Osteoblast (primary cell): ENCODE measurements at regions not wholly inside any gene's neighbourhood (a gene's known extent, or its start where the extent isn't known, plus 50 kb on each side); places are given as distances from the start of the nearest gene placed in this dataset.

Experiments
- DNase-seq: peaks from one replicate; pipeline ENCODE4 v3.0.0; 2011; ENCODE audit warnings: low spot score, mixed read lengths; ENCODE audit not compliant: insufficient read length; ENCODE audit errors: missing footprints
- H2AFZ ChIP-seq: 2 replicates; pipeline ENCODE4 v1.6.0; 2011; ENCODE audit warnings: mild to moderate bottlenecking, low read length
- H3K27ac ChIP-seq: 2 replicates; pipeline ENCODE4 v1.5.1; 2011; ENCODE audit warnings: mild to moderate bottlenecking, low read depth, low read length, moderate library complexity
- H3K27me3 ChIP-seq: 2 replicates; pipeline ENCODE4 v1.6.0; 2012; ENCODE audit warnings: mild to moderate bottlenecking, control low read depth, inconsistent platforms, low read length, moderate library complexity; ENCODE audit not compliant: insufficient read depth
- H3K36me3 ChIP-seq: 2 replicates; pipeline ENCODE4 v1.5.1; 2011; ENCODE audit warnings: mild to moderate bottlenecking, low read length, control low read depth, moderate library complexity; ENCODE audit not compliant: insufficient read depth
- H3K4me1 ChIP-seq: 2 replicates; pipeline ENCODE4 v1.5.1; 2011; ENCODE audit warnings: mild to moderate bottlenecking, low read length, control low read depth, moderate library complexity; ENCODE audit not compliant: insufficient read depth
- H3K4me2 ChIP-seq: 2 replicates; pipeline ENCODE4 v1.6.0; 2011; ENCODE audit warnings: mild to moderate bottlenecking, low read length; ENCODE audit not compliant: insufficient read depth
- H3K4me3 ChIP-seq: fragments of 200-600 bp; sonication (generic); 3 replicates; pipeline ENCODE4 v1.5.1; 2012; ENCODE audit warnings: mild to moderate bottlenecking, low read length, inconsistent platforms; ENCODE audit not compliant: insufficient read depth
- H3K79me2 ChIP-seq: 2 replicates; pipeline ENCODE4 v1.6.0; 2012; ENCODE audit warnings: mild to moderate bottlenecking, low read length, control low read depth, inconsistent platforms; ENCODE audit not compliant: insufficient read depth
- H3K9me3 ChIP-seq: 2 replicates; pipeline ENCODE4 v1.5.1; 2011; ENCODE audit warnings: low read depth, low read length, control low read depth
- H4K20me1 ChIP-seq: 2 replicates; pipeline ENCODE4 v1.6.0; 2012; ENCODE audit warnings: mild to moderate bottlenecking, low read length, control low read depth; ENCODE audit not compliant: insufficient read depth
- TF ChIP-seq, protein P1 (sequence below): IDR thresholded peaks from 2 replicates; pipeline ENCODE4 v1.5.1; 2011; ENCODE audit warnings: mild to moderate bottlenecking, low read depth, low read length, moderate library complexity; ENCODE audit errors: extremely low read depth

DNA sequence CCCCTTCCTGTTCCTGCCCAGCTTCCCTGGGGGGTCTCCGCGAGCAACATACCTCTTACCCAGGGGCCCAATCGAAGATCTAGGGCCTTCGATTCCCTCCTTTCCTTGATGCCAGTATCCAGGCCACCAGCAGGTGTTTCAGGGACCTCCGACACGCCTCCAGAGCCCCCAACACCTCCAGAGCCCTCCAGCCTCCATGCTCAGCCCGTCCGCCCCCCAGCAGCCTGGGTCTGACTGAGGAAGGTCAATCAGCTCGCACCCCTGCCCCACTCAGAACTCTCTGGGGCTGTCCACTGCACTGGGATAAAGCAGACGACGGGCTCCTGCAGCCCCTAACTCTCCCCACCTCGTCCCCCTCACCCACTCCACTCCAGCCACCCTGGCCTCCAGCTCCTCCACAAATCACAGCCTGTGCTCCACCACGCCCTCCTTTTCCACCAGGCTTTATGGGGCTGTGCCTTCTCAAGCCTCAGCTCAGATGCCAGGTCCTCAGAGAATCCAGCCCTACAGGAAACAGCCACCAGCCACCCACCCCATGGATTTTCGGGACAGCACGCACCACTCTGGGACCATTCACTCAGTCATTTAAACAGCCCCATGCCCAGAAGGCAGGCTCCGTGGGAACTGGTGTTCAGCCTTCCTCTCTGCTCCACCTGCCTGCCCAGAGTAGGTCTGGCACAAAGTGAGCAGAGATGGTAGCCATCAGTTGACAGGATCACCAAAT is 247.1 kb downstream of the RBFOX3 start:
- H3K4me1 ChIP-seq: no peaks in the 10 kb centered on the region
- TF ChIP-seq, protein P1, sequence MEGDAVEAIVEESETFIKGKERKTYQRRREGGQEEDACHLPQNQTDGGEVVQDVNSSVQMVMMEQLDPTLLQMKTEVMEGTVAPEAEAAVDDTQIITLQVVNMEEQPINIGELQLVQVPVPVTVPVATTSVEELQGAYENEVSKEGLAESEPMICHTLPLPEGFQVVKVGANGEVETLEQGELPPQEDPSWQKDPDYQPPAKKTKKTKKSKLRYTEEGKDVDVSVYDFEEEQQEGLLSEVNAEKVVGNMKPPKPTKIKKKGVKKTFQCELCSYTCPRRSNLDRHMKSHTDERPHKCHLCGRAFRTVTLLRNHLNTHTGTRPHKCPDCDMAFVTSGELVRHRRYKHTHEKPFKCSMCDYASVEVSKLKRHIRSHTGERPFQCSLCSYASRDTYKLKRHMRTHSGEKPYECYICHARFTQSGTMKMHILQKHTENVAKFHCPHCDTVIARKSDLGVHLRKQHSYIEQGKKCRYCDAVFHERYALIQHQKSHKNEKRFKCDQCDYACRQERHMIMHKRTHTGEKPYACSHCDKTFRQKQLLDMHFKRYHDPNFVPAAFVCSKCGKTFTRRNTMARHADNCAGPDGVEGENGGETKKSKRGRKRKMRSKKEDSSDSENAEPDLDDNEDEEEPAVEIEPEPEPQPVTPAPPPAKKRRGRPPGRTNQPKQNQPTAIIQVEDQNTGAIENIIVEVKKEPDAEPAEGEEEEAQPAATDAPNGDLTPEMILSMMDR: no peak
- no peaks in the 10 kb centered on the region for H3K79me2 ChIP-seq
- H3K27ac ChIP-seq: no peak overlapping the region
- no peaks in the 10 kb centered on the region for H3K36me3 ChIP-seq
- no peaks in the 10 kb centered on the region for H4K20me1 ChIP-seq
- no peaks in the 10 kb centered on the region for H3K9me3 ChIP-seq
- no peak overlapping the region for H3K4me3 ChIP-seq
- no peak overlapping the region for H3K4me2 ChIP-seq
- DNase-seq: peak; percentile 62
- no peak overlapping the region for H2AFZ ChIP-seq
- peaks cover 16% of the 10 kb centered on the region for H3K27me3 ChIP-seq

DNA sequence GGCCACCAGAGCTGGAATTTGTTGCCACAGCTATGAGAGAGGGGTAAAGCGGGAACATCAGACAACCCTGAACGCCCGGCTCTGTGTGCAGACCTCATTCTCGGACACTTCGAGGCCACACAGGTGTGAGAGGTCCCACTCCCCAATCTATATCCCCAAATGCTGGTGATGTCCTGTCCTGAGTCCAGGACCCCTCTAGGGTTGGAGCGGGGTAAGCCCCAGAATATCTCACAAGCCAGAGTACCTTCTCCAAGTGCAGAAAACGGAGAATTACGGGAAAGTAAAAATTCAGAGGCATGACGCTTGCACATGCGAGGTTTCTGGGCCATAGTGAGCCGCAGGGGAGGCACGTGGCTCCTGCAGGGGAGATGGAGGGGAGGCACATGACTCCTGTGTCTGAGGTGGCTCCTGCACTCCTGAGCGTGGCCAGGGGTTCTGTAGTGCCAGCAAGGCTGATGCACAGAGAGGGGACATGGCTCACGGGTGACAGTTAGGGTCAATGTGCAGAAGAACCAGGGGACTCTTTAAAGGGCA is 248.0 kb downstream of the RBFOX3 start:
- Histone ChIP-seq H3K27ac (no peak overlapping the region), H3K36me3 (no peaks in the 10 kb centered on the region), H3K4me2 (no peak overlapping the region), H4K20me1 (no peaks in the 10 kb centered on the region), H3K4me1 (no peaks in the 10 kb centered on the region), H2AFZ (no peak overlapping the region), H3K9me3 (no peaks in the 10 kb centered on the region), H3K27me3 (peaks cover 16% of the 10 kb centered on the region), H3K4me3 (no peak overlapping the region), H3K79me2 (no peaks in the 10 kb centered on the region)
- TF ChIP-seq, protein P1: no peak
- peak; percentile 39 for DNase-seq

DNA sequence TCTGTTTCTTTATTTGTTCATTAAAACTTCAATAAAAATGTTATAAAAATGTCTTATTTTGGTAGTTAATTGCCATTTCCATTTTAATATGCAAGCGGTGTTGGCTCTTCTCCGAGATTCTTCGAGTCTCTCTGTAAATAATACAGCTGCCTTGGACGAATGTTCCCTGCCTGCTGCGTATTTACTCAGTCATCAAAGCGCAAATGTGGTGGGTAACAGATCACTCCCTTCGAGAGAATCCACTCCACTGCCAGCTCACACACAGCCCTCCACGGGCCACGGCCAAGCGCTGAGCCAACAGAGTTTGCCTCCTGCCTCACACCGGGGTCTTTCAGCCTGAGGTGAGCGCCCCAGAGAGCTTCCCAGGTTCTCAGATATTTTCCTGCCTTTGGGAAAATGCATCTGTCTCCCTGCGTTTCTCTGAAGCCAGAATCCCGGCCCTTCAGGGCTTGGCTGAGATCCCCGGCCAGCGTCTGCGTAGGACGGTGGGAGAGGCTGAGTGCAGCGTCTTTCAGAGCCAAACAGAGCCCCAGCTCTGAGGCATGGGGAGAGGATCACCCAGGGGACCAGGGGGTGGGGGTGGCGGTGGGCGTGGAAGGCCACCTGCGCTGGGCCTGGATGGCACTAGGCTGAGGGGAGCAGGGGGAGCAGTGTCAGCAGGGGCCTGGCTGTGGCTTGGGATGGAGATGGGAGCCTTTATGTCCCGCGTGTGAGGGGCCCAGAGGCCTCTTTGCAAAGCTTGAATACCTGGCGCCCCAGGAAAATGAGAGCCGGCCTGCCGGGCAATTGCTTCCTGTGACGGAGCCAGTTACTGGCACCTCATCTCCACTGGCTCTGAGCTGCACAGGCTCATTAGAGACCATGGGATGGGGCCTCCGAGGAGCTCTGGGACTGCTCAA is 248.7 kb downstream of the RBFOX3 start:
- H3K4me3 ChIP-seq: no peak overlapping the region
- H3K79me2 ChIP-seq: no peaks in the 10 kb centered on the region
- TF ChIP-seq, protein P1: no peak
- H2AFZ ChIP-seq: no peak overlapping the region
- H3K9me3 ChIP-seq: no peaks in the 10 kb centered on the region
- no peak overlapping the region for H3K27ac ChIP-seq
- H3K4me1 ChIP-seq: no peaks in the 10 kb centered on the region
- DNase-seq: peak; percentile 49
- H3K36me3 ChIP-seq: no peaks in the 10 kb centered on the region
- H4K20me1 ChIP-seq: no peaks in the 10 kb centered on the region
- H3K27me3 ChIP-seq: peaks cover 16% of the 10 kb centered on the region
- no peak overlapping the region for H3K4me2 ChIP-seq
